BJ (cell line): ENCODE measurements at regions not wholly inside any gene's neighbourhood (a gene's known extent, or its start where the extent isn't known, plus 50 kb on each side); places are given as distances from the start of the nearest gene placed in this dataset.

ENCODE experiments used
- CTCF ChIA-PET: fragments of 350-600 bp; formaldehyde crosslinking; extraction: SDS; loops from one replicate; lab custom pipeline; 2021; ENCODE audit warnings: antibody characterized with exemption, inconsistent platforms; lab: Yijun Ruan, JAX
- POLR2A ChIA-PET: fragments of 300-600 bp; sonication (Branson Sonifier 250); formaldehyde crosslinking; extraction: SDS; loops from one replicate; lab custom pipeline; 2021; ENCODE audit warnings: antibody characterized with exemption; lab: Charles Lee
- DNase-seq: peaks from one replicate; pipeline ENCODE4 v3.0.0-alpha.2; 2011; ENCODE audit warnings: low read depth
- H3K27me3 ChIP-seq: 2 replicates; pipeline ENCODE4 v1.6.0; 2011; ENCODE audit warnings: low read length; ENCODE audit not compliant: control insufficient read depth, insufficient read depth
- H3K36me3 ChIP-seq: 2 replicates; pipeline ENCODE4 v1.5.1; 2011; ENCODE audit warnings: low read length; ENCODE audit not compliant: control insufficient read depth, insufficient read depth
- H3K4me3 ChIP-seq: 2 replicates; pipeline ENCODE4 v1.5.1; 2011; ENCODE audit warnings: low read depth, mild to moderate bottlenecking, control low read depth, low read length
- CTCF ChIP-seq: IDR thresholded peaks from 2 replicates; pipeline ENCODE4 v1.5.1; 2011; ENCODE audit warnings: low read depth, mild to moderate bottlenecking, control low read depth, inconsistent platforms, low read length, moderate library complexity; ENCODE audit not compliant: insufficient read depth

GRCh38 chr6:170225852-170226417, 64.9 kb downstream of the DLL1 start:
- DNase-seq, result no peak
- H3K36me3 ChIP-seq, result no peaks in the 10 kb centered on the region
- CTCF ChIA-PET, result no interaction called here
- no peak overlapping the region for H3K4me3 ChIP-seq
- POLR2A ChIA-PET, result no interaction called here
- TF ChIP-seq CTCF, result no peak
- H3K27me3 ChIP-seq, result no peaks in the 10 kb centered on the region

GRCh38 chr6:170224694-170225660, 65.9 kb downstream of the DLL1 start:
- peak; percentile 5 for DNase-seq
- TF ChIP-seq CTCF, result no peak
- CTCF ChIA-PET, result no interaction called here
- POLR2A ChIA-PET, result no interaction called here
- H3K27me3 ChIP-seq, result no peaks in the 10 kb centered on the region
- no peaks in the 10 kb centered on the region for H3K36me3 ChIP-seq
- no peak overlapping the region for H3K4me3 ChIP-seq

GRCh38 chr6:170223718-170224693, 66.9 kb downstream of the DLL1 start:
- TF ChIP-seq CTCF, result no peak
- H3K36me3 ChIP-seq, result no peaks in the 10 kb centered on the region
- H3K27me3 ChIP-seq, result no peaks in the 10 kb centered on the region
- no peak overlapping the region for H3K4me3 ChIP-seq
- CTCF ChIA-PET, result no interaction called here
- DNase-seq, result no peak
- POLR2A ChIA-PET, result no interaction called here

DNA sequence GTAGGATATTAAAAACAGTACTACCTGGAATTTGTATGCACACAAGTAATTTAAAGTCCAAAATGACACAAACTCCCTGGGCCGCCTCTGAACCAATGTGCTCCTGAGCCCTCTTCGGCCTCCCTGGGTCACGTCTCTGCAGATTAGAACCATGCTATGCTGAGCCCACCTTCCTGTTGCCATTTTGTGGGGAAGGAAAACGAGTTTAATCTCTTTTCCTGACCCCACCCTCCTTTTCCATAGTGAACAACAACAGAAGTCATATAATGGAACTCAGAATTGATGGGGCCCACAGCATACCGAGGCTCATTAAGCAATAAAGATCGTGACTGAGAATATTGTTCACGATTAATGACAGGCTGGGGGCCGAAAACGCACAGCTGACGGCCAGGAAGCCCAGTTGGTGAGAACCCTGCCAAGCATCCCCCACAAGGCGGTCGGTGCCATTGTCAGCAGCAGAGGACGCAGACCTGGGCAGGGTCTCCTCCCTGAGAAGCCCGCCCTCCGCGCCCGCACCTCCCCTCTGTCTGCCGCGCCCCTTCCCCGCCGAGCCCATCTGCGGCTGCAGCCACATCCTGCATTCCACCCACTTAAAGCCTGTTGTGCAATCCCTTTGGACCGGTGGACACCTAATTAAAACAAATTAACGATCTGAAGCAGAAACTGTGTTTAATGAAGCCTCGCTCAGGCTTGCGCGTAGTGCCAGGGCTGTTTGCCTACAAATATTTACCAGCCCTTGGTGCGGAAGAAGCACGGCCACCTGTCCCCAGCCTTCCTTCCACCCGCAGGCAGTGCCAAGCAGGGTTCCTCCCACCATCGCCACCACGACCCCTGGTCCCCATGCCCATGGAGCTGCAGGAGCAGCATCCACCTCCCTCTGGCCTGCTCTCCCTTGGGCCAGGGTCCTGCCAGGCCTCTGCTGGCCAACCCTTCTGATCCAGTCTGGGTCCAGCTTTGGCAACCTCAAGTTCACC, 68.1 kb downstream of the DLL1 start:
- no peaks in the 10 kb centered on the region for H3K36me3 ChIP-seq
- no peak overlapping the region for H3K4me3 ChIP-seq
- no peak for DNase-seq
- CTCF ChIA-PET, result no interaction called here
- POLR2A ChIA-PET, result no interaction called here
- no peaks in the 10 kb centered on the region for H3K27me3 ChIP-seq
- TF ChIP-seq CTCF, result no peak
